ENCODE measurements at regions not wholly inside any gene's neighbourhood (a gene's known extent, or its start where the extent isn't known, plus 50 kb on each side); places are given as distances from the start of the nearest gene placed in this dataset.

DNA sequence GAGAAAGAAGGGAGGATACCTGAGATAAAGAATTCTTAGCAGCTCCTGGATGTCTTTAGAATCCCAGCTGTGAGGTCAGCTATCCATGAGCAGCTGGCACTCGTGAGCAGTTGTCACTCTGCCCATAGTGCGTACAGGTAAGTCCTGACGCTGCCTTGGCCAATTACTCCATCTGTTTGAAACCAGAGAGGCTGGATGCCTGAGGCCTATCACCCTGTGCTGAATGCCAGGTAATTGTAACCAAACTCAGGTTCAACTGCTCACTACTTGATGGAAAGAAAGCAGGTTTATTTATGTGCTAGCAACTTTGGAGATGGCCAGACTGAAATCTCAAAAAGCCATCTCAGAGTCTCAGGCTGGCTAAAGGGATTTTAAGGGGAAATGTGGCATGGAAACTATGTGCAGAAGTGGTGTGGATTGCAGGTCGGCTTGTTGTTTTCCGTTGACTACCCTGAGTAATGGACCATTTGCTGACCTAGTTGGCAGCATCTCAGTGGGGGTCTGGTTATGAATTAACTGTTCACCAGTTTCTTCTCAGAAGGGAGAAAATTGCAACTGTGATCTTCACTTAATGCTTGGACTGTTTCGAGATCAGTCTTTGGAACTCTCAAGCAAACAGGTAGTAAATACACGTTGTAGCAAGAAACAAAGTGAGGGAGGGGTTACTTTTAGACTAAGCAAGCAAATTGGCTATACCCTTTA, 1614.0 kb upstream of the PCDH10 start:
- no peak for TF ChIP-seq ZFP3 (CRISPR knock-in tag; IDR thresholded peaks at IDR 0.05)
- TF ChIP-seq, protein P1, sequence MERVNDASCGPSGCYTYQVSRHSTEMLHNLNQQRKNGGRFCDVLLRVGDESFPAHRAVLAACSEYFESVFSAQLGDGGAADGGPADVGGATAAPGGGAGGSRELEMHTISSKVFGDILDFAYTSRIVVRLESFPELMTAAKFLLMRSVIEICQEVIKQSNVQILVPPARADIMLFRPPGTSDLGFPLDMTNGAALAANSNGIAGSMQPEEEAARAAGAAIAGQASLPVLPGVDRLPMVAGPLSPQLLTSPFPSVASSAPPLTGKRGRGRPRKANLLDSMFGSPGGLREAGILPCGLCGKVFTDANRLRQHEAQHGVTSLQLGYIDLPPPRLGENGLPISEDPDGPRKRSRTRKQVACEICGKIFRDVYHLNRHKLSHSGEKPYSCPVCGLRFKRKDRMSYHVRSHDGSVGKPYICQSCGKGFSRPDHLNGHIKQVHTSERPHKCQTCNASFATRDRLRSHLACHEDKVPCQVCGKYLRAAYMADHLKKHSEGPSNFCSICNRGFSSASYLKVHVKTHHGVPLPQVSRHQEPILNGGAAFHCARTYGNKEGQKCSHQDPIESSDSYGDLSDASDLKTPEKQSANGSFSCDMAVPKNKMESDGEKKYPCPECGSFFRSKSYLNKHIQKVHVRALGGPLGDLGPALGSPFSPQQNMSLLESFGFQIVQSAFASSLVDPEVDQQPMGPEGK (CRISPR knock-in tag; IDR thresholded peaks at IDR 0.05; ENCODE audit: borderline replicate concordance): no peak
- TF ChIP-seq SNAI2 (CRISPR knock-in tag; IDR thresholded peaks at IDR 0.05): no peak
- no peak for TF ChIP-seq BACH2 (CRISPR knock-in tag; IDR thresholded peaks at IDR 0.05; ENCODE audit: borderline replicate concordance)
- no peak for TF ChIP-seq ZNF8 (CRISPR knock-in tag; IDR thresholded peaks at IDR 0.05)
- no peak for TF ChIP-seq RARB (CRISPR knock-in tag; IDR thresholded peaks at IDR 0.05)
- TF ChIP-seq, protein P2, sequence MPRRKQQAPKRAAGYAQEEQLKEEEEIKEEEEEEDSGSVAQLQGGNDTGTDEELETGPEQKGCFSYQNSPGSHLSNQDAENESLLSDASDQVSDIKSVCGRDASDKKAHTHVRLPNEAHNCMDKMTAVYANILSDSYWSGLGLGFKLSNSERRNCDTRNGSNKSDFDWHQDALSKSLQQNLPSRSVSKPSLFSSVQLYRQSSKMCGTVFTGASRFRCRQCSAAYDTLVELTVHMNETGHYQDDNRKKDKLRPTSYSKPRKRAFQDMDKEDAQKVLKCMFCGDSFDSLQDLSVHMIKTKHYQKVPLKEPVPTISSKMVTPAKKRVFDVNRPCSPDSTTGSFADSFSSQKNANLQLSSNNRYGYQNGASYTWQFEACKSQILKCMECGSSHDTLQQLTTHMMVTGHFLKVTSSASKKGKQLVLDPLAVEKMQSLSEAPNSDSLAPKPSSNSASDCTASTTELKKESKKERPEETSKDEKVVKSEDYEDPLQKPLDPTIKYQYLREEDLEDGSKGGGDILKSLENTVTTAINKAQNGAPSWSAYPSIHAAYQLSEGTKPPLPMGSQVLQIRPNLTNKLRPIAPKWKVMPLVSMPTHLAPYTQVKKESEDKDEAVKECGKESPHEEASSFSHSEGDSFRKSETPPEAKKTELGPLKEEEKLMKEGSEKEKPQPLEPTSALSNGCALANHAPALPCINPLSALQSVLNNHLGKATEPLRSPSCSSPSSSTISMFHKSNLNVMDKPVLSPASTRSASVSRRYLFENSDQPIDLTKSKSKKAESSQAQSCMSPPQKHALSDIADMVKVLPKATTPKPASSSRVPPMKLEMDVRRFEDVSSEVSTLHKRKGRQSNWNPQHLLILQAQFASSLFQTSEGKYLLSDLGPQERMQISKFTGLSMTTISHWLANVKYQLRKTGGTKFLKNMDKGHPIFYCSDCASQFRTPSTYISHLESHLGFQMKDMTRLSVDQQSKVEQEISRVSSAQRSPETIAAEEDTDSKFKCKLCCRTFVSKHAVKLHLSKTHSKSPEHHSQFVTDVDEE (CRISPR knock-in tag; IDR thresholded peaks at IDR 0.05): no peak
- no peak for TF ChIP-seq CSDC2 (CRISPR knock-in tag; IDR thresholded peaks at IDR 0.05)
- TF ChIP-seq ZNF565 (CRISPR knock-in tag; conservative IDR thresholded peaks at IDR 0.05; ENCODE audit: low read depth): no peak
- no peak for TF ChIP-seq ZC3H10 (CRISPR knock-in tag; IDR thresholded peaks at IDR 0.05)
- no peak for ATAC-seq

DNA sequence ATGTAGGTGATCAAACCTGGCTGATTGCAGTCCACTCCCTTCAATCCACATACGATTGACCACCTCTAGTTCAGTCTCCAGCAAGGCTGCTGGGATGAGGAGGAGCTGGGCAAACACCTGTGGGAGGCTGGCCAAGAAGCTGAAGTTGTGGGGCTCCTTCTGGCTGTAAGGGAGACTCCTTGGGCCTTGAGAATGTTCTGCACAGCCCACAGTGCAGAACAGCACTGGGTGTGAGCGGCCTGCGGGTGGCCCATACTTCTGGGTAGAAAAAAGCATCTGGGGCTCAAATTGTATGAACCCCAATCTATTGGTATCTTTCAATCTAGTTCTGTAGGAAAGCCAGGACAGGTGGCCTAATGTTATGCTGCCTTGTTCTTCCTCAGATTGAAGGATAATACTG, 1608.8 kb upstream of the PCDH10 start:
- no peak for TF ChIP-seq ARNTL (CRISPR knock-in tag; IDR thresholded peaks at IDR 0.05; ENCODE audit: borderline replicate concordance, low read depth)
- TF ChIP-seq, protein P3, sequence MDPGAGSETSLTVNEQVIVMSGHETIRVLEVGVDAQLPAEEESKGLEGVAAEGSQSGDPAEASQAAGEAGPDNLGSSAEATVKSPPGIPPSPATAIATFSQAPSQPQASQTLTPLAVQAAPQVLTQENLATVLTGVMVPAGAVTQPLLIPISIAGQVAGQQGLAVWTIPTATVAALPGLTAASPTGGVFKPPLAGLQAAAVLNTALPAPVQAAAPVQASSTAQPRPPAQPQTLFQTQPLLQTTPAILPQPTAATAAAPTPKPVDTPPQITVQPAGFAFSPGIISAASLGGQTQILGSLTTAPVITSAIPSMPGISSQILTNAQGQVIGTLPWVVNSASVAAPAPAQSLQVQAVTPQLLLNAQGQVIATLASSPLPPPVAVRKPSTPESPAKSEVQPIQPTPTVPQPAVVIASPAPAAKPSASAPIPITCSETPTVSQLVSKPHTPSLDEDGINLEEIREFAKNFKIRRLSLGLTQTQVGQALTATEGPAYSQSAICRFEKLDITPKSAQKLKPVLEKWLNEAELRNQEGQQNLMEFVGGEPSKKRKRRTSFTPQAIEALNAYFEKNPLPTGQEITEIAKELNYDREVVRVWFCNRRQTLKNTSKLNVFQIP (CRISPR knock-in tag; IDR thresholded peaks at IDR 0.05; ENCODE audit: borderline replicate concordance, low read depth): no peak
- no peak for TF ChIP-seq ZNF565 (CRISPR knock-in tag; conservative IDR thresholded peaks at IDR 0.05; ENCODE audit: low read depth)
- TF ChIP-seq RARB (CRISPR knock-in tag; IDR thresholded peaks at IDR 0.05): no peak
- TF ChIP-seq ZC3H10 (CRISPR knock-in tag; IDR thresholded peaks at IDR 0.05): no peak
- no peak for TF ChIP-seq PPARA (CRISPR knock-in tag; IDR thresholded peaks at IDR 0.05; ENCODE audit: borderline replicate concordance)
- no peak for TF ChIP-seq ZFP30 (CRISPR knock-in tag; IDR thresholded peaks at IDR 0.05)
- TF ChIP-seq CSDC2 (CRISPR knock-in tag; IDR thresholded peaks at IDR 0.05): no peak
- no peak for TF ChIP-seq BACH2 (CRISPR knock-in tag; IDR thresholded peaks at IDR 0.05; ENCODE audit: borderline replicate concordance)
- no peak for TF ChIP-seq SNAI2 (CRISPR knock-in tag; IDR thresholded peaks at IDR 0.05)
- TF ChIP-seq ZNF8 (CRISPR knock-in tag; IDR thresholded peaks at IDR 0.05): no peak
- TF ChIP-seq ESRRG (CRISPR knock-in tag; IDR thresholded peaks at IDR 0.05): no peak
- TF ChIP-seq ZNF70 (CRISPR knock-in tag; IDR thresholded peaks at IDR 0.05): no peak
- TF ChIP-seq TOX (CRISPR knock-in tag; IDR thresholded peaks at IDR 0.05; ENCODE audit: borderline replicate concordance): no peak
- TF ChIP-seq, protein P4, sequence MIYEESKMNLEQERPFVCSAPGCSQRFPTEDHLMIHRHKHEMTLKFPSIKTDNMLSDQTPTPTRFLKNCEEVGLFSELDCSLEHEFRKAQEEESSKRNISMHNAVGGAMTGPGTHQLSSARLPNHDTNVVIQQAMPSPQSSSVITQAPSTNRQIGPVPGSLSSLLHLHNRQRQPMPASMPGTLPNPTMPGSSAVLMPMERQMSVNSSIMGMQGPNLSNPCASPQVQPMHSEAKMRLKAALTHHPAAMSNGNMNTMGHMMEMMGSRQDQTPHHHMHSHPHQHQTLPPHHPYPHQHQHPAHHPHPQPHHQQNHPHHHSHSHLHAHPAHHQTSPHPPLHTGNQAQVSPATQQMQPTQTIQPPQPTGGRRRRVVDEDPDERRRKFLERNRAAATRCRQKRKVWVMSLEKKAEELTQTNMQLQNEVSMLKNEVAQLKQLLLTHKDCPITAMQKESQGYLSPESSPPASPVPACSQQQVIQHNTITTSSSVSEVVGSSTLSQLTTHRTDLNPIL (CRISPR knock-in tag; IDR thresholded peaks at IDR 0.05; ENCODE audit: low read depth): no peak
- TF ChIP-seq ISL1 (CRISPR knock-in tag; IDR thresholded peaks at IDR 0.05): no peak
- no peak for TF ChIP-seq OSR1 (CRISPR knock-in tag; IDR thresholded peaks at IDR 0.05)
- ATAC-seq: no peak

DNA sequence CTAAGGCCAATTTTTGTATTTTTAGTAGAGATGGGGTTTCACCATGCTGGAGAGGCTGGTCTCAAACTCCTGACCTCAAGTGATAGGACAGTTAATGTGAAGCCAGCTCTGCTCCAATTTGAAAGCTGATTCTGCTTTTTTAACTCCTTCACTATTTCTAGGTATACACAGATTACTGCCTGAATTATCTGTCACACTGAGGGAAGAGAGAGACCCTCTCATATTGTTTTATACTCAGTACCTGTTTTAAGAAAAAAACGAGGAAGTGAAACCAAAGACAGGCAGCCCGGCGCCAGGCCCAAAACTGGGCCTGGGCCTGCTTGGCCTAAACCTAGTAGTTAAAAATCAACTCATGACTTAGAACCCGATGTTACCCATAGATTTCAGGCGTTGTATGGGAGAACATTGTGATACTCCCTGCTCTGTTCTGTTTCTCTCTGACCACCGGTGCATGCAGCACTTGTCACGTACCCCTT, 1601.5 kb upstream of the PCDH10 start:
- ATAC-seq: no peak
- TF ChIP-seq ESRRG (CRISPR knock-in tag; IDR thresholded peaks at IDR 0.05) (no peak), ZNF70 (CRISPR knock-in tag; IDR thresholded peaks at IDR 0.05) (no peak), ARNTL (CRISPR knock-in tag; IDR thresholded peaks at IDR 0.05; ENCODE audit: borderline replicate concordance, low read depth) (no peak), TOX (CRISPR knock-in tag; IDR thresholded peaks at IDR 0.05; ENCODE audit: borderline replicate concordance) (no peak), ZC3H10 (CRISPR knock-in tag; IDR thresholded peaks at IDR 0.05) (no peak), ZFP30 (CRISPR knock-in tag; IDR thresholded peaks at IDR 0.05) (no peak), TCF4 (CRISPR knock-in tag; IDR thresholded peaks at IDR 0.05; ENCODE audit: borderline replicate concordance) (no peak), PPARA (CRISPR knock-in tag; IDR thresholded peaks at IDR 0.05; ENCODE audit: borderline replicate concordance) (no peak)
- TF ChIP-seq, protein P2 (CRISPR knock-in tag; IDR thresholded peaks at IDR 0.05): no peak
- TF ChIP-seq, protein P1 (CRISPR knock-in tag; IDR thresholded peaks at IDR 0.05; ENCODE audit: borderline replicate concordance): no peak
- TF ChIP-seq, protein P3 (CRISPR knock-in tag; IDR thresholded peaks at IDR 0.05; ENCODE audit: borderline replicate concordance, low read depth): no peak
